ENCODE measurements at regions not wholly inside any gene's neighbourhood (a gene's known extent, or its start where the extent isn't known, plus 50 kb on each side); places are given as distances from the start of the nearest gene placed in this dataset.

DNA sequence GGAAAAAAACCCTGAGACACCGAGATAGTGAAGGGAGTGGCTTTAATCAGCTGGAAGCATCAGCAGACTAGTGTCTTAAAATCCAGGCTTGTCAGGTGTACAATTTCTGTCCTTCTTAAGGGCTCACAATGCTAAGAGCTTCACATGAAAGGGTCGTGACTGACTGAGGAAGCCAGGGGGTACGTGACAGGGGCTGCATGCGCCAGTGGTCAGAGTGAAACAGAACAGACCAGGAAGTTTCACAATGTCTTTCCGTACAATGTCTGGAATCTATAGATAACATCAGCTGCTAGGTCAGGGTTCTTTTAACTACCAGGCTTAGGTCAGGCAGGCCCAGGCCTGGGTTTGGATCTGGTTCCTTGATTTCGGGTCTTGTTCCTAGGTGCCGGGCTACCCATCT is 253.0 kb downstream of the CDH10 start:
- TF ChIP-seq, protein P1, sequence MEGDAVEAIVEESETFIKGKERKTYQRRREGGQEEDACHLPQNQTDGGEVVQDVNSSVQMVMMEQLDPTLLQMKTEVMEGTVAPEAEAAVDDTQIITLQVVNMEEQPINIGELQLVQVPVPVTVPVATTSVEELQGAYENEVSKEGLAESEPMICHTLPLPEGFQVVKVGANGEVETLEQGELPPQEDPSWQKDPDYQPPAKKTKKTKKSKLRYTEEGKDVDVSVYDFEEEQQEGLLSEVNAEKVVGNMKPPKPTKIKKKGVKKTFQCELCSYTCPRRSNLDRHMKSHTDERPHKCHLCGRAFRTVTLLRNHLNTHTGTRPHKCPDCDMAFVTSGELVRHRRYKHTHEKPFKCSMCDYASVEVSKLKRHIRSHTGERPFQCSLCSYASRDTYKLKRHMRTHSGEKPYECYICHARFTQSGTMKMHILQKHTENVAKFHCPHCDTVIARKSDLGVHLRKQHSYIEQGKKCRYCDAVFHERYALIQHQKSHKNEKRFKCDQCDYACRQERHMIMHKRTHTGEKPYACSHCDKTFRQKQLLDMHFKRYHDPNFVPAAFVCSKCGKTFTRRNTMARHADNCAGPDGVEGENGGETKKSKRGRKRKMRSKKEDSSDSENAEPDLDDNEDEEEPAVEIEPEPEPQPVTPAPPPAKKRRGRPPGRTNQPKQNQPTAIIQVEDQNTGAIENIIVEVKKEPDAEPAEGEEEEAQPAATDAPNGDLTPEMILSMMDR (IDR thresholded peaks at IDR 0.05): no peak
- TF ChIP-seq POLR2A (IDR thresholded peaks at IDR 0.05): no peak
